PC-3 (cell line): ENCODE measurements at regions not wholly inside any gene's neighbourhood (a gene's known extent, or its start where the extent isn't known, plus 50 kb on each side); places are given as distances from the start of the nearest gene placed in this dataset.
A peak's percentile ranks its signal among the peaks of the same experiment; 100 is the strongest.

Experiments
- ATAC-seq: fragments of 200-7000 bp; cut with Tn5 transposase; 2 replicates; pipeline ENCODE4 v1.9.1; 2020; ENCODE audit warnings: mild to moderate bottlenecking, moderate library complexity
- BruUV-seq: library from RNA; stranded (reverse); fragments of 400-500 nt; replicated peaks from 2 replicates; lab custom pipeline; 2021; lab: Mats Ljungman, UMichigan
- CTCF ChIA-PET: fragments of 300-600 bp; sonication (Branson Sonifier 250); formaldehyde crosslinking; loops from one replicate; lab custom pipeline; 2022; ENCODE audit warnings: antibody characterized with exemption; lab: Charles Lee
- POLR2A ChIA-PET: fragments of 300-600 bp; sonication (Branson Sonifier 250); formaldehyde crosslinking; loops from one replicate; lab custom pipeline; 2022; ENCODE audit warnings: antibody characterized with exemption; ENCODE audit not compliant: unreplicated experiment; lab: Charles Lee
- DNase-seq: peaks from one replicate; pipeline ENCODE4 v3.0.0-alpha.2; 2015
- H2AFZ ChIP-seq: fragments of 300-600 bp; sonication (generic); 2 replicates; pipeline ENCODE4 v1.6.0; 2016; ENCODE audit warnings: antibody characterized with exemption, low read length
- H3F3A ChIP-seq: fragments of 300-600 bp; sonication (generic); one replicate; pipeline ENCODE4 v1.6.0; 2017; ENCODE audit warnings: antibody characterized with exemption, low read length, control low read depth, mild to moderate bottlenecking; ENCODE audit not compliant: unreplicated experiment
- H3K27ac ChIP-seq: fragments of 300-600 bp; sonication (generic); 2 replicates; pipeline ENCODE4 v1.5.1; 2016; ENCODE audit warnings: mild to moderate bottlenecking, low read length
- H3K27me3 ChIP-seq: fragments of 300-600 bp; sonication (generic); 2 replicates; pipeline ENCODE4 v1.6.1; 2016; ENCODE audit warnings: low read length, mixed read lengths
- H3K36me3 ChIP-seq: fragments of 300-600 bp; sonication (generic); 2 replicates; pipeline ENCODE4 v1.6.1; 2016; ENCODE audit warnings: low read depth, mixed run types, low read length, mixed read lengths
- H3K4me1 ChIP-seq: fragments of 300-600 bp; sonication (generic); 2 replicates; pipeline ENCODE4 v1.5.1; 2016; ENCODE audit warnings: low read length; ENCODE audit not compliant: insufficient read depth
- H3K4me2 ChIP-seq: fragments of 300-600 bp; sonication (generic); 2 replicates; pipeline ENCODE4 v1.6.0; 2016; ENCODE audit warnings: low read length
- H3K4me3 ChIP-seq: fragments of 300-600 bp; sonication (generic); 2 replicates; pipeline ENCODE4 v1.5.1; 2016; ENCODE audit warnings: mild to moderate bottlenecking, low read length, mixed read lengths
- H3K79me2 ChIP-seq: fragments of 300-600 bp; sonication (generic); 2 replicates; pipeline ENCODE4 v1.6.1; 2017; ENCODE audit warnings: low read length, mixed read lengths
- H3K9ac ChIP-seq: fragments of 300-600 bp; sonication (generic); 2 replicates; pipeline ENCODE4 v1.6.0; 2016; ENCODE audit warnings: mild to moderate bottlenecking, low read length
- H3K9me2 ChIP-seq: fragments of 300-600 bp; sonication (generic); replicated peaks from 2 replicates; pipeline ENCODE4 v1.6.1; 2016; ENCODE audit warnings: mixed run types, low read length, mixed read lengths
- H3K9me3 ChIP-seq: fragments of 300-600 bp; sonication (generic); 2 replicates; pipeline ENCODE4 v1.6.1; 2016; ENCODE audit warnings: low read length, mixed read lengths
- H4K20me1 ChIP-seq: fragments of 300-600 bp; sonication (generic); 2 replicates; pipeline ENCODE4 v1.6.1; 2016; ENCODE audit warnings: low read length, mixed read lengths
- EZH2 ChIP-seq: fragments of 300-600 bp; sonication (generic); IDR thresholded peaks from one replicate; pipeline ENCODE4 v1.6.1; 2017; ENCODE audit warnings: antibody characterized with exemption, mild to moderate bottlenecking, low read length; ENCODE audit not compliant: unreplicated experiment
- EZH2phosphoT487 ChIP-seq: fragments of 300-600 bp; sonication (generic); IDR thresholded peaks from 2 replicates; pipeline ENCODE4 v1.6.1; 2018; ENCODE audit warnings: mild to moderate bottlenecking, antibody characterized with exemption, low read length, borderline replicate concordance
- intact Hi-C: fragments of 100-400 bp; cut with micrococcal nuclease; formaldehyde crosslinking; loops from 2 replicates; pipeline ENCODE4 v1.9.0; 2023
- TF ChIP-seq, protein P1 (sequence below): fragments of 300-600 bp; sonication (generic); conservative IDR thresholded peaks from 2 replicates; pipeline ENCODE4 v1.5.1; 2017; ENCODE audit warnings: antibody characterized with exemption, low read depth, mild to moderate bottlenecking, low read length

- Histone ChIP-seq H4K20me1 (no peaks in the 10 kb centered on the region), H3K4me3 (no peak overlapping the region), H3K9ac (no peak overlapping the region), H3K36me3 (no peaks in the 10 kb centered on the region), H3K27ac (no peak overlapping the region), H3K27me3 (no peaks in the 10 kb centered on the region), H3K4me2 (no peak overlapping the region), H3K9me3 (no peaks in the 10 kb centered on the region), H3K79me2 (no peaks in the 10 kb centered on the region), H3F3A (no peaks in the 10 kb centered on the region), H3K9me2 (no peaks in the 10 kb centered on the region), H2AFZ (no peak overlapping the region), H3K4me1 (peaks cover 5% of the 10 kb centered on the region; the same call in 1 of the 2 replicates)
- ATAC-seq (no peak; the same call in 1 of the 2 replicates), DNase-seq (peak; percentile 12)
- TF ChIP-seq, protein P1, sequence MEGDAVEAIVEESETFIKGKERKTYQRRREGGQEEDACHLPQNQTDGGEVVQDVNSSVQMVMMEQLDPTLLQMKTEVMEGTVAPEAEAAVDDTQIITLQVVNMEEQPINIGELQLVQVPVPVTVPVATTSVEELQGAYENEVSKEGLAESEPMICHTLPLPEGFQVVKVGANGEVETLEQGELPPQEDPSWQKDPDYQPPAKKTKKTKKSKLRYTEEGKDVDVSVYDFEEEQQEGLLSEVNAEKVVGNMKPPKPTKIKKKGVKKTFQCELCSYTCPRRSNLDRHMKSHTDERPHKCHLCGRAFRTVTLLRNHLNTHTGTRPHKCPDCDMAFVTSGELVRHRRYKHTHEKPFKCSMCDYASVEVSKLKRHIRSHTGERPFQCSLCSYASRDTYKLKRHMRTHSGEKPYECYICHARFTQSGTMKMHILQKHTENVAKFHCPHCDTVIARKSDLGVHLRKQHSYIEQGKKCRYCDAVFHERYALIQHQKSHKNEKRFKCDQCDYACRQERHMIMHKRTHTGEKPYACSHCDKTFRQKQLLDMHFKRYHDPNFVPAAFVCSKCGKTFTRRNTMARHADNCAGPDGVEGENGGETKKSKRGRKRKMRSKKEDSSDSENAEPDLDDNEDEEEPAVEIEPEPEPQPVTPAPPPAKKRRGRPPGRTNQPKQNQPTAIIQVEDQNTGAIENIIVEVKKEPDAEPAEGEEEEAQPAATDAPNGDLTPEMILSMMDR = no peak
- TF ChIP-seq EZH2 (no peak), EZH2phosphoT487 (no peak)
- no TSS peak for BruUV-seq
- intact Hi-C loops = no loop called here
- CTCF ChIA-PET = no interaction called here
- POLR2A ChIA-PET = interaction anchor here (0.5 kb wide), 1 partner anchor 31 kb away, joined by 4 read pairs; no protein-coding TSS in a partner anchor
These were observed 1131.1 kb downstream of the PCDH9 start for GRCh38 chr13:66098931-66099628.

- Histone ChIP-seq H3K4me1 (no peaks in the 10 kb centered on the region), H2AFZ (no peak overlapping the region), H3K36me3 (no peaks in the 10 kb centered on the region), H4K20me1 (no peaks in the 10 kb centered on the region), H3F3A (no peaks in the 10 kb centered on the region), H3K4me2 (no peak overlapping the region), H3K9ac (no peak overlapping the region), H3K9me2 (no peaks in the 10 kb centered on the region), H3K27ac (no peak overlapping the region), H3K27me3 (no peaks in the 10 kb centered on the region), H3K79me2 (no peaks in the 10 kb centered on the region), H3K4me3 (no peak overlapping the region), H3K9me3 (no peaks in the 10 kb centered on the region)
- ChIA-PET POLR2A (no interaction called here), CTCF (no interaction called here)
- no TSS peak for BruUV-seq
- ATAC-seq = no peak
- DNase-seq = no peak
- intact Hi-C loops = no loop called here
- no peak for TF ChIP-seq EZH2
- TF ChIP-seq, protein P1 = no peak
- no peak for TF ChIP-seq EZH2phosphoT487
These were observed 1140.4 kb downstream of the PCDH9 start for GRCh38 chr13:66089711-66090110.

DNA sequence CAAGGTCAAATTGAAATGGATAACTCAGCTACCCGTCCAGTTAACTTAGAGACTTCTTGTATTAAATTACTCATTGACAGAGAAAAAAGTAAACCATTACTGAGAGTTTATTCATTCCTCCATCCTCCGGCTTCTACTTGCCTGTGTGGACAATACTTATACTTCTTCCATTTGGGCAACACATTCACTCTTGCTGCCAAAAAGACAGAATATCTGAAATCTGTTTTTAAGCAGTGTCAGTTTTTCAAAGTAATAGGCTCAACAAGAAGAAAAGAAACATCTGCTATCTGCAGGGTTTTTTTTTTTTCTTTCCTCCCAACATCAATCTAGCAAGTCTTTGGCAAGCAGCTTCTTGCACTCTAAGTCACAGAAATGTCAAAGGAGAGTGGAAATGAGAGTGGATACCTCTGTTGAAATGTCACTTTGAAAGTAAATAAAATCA lies 1142.8 kb downstream of the PCDH9 start:
- Histone ChIP-seq H3K4me2 (no peak overlapping the region), H3F3A (no peaks in the 10 kb centered on the region), H3K9me3 (no peaks in the 10 kb centered on the region), H2AFZ (no peak overlapping the region), H3K4me1 (no peaks in the 10 kb centered on the region), H3K4me3 (no peak overlapping the region), H4K20me1 (no peaks in the 10 kb centered on the region), H3K27ac (no peak overlapping the region), H3K27me3 (no peaks in the 10 kb centered on the region), H3K9me2 (no peaks in the 10 kb centered on the region), H3K36me3 (no peaks in the 10 kb centered on the region), H3K9ac (no peak overlapping the region), H3K79me2 (no peaks in the 10 kb centered on the region)
- no peak for ATAC-seq
- ChIA-PET POLR2A (no interaction called here), CTCF (no interaction called here)
- no TSS peak for BruUV-seq
- intact Hi-C loops = no loop called here
- no peak for DNase-seq
- TF ChIP-seq, protein P1 = no peak
- TF ChIP-seq EZH2 (no peak), EZH2phosphoT487 (no peak)
